Fibroblast of lung (primary cell): ENCODE measurements at regions not wholly inside any gene's neighbourhood (a gene's known extent, or its start where the extent isn't known, plus 50 kb on each side); places are given as distances from the start of the nearest gene placed in this dataset.

Source experiments
- DNase-seq, 2 donors: peaks; one replicate each; pipeline versions ENCODE4 v3.0.0 to v3.0.0-alpha.2; 2010; ENCODE audit warnings: low read depth in 2 of 2
- H2AFZ ChIP-seq: 2 replicates; pipeline ENCODE4 v1.5.1; 2012; ENCODE audit warnings: low read length, control low read depth, inconsistent platforms
- H3K27ac ChIP-seq: 2 replicates; pipeline ENCODE4 v1.5.1; 2011; ENCODE audit warnings: low read length, control low read depth; ENCODE audit not compliant: insufficient read depth
- H3K27me3 ChIP-seq: 2 replicates; pipeline ENCODE4 v1.5.1; 2011; ENCODE audit warnings: mild to moderate bottlenecking, low read length; ENCODE audit not compliant: control insufficient read depth, insufficient read depth
- H3K36me3 ChIP-seq: 2 replicates; pipeline ENCODE4 v1.5.1; 2011; ENCODE audit warnings: low read length; ENCODE audit not compliant: control insufficient read depth, insufficient read depth
- H3K4me1 ChIP-seq: 2 replicates; pipeline ENCODE4 v1.5.1; 2011; ENCODE audit warnings: low read length; ENCODE audit not compliant: control insufficient read depth, insufficient read depth; ENCODE audit errors: extremely low read depth
- H3K4me2 ChIP-seq: 2 replicates; pipeline ENCODE4 v1.5.1; 2011; ENCODE audit warnings: low read length, control low read depth; ENCODE audit not compliant: insufficient read depth; ENCODE audit errors: extremely low read depth
- H3K4me3 ChIP-seq, 4 experiments: fragments of 200-600 bp in 1 of 4; sonication (generic) in 1 of 4; replicated peaks in 1 of 4; 2 replicates each; pipeline ENCODE4 v1.5.1; 2011 to 2016; ENCODE audit warnings: low read length in 4 of 4, low read depth in 3 of 4, mild to moderate bottlenecking in 3 of 4, control low read depth in 2 of 4, inconsistent platforms in 1 of 4, mixed read lengths in 1 of 4; ENCODE audit not compliant: insufficient read depth in 1 of 4; ENCODE audit errors: control extremely low read depth in 1 of 4
- H3K79me2 ChIP-seq: 2 replicates; pipeline ENCODE4 v1.5.1; 2012; ENCODE audit warnings: mild to moderate bottlenecking, low read length, inconsistent platforms; ENCODE audit not compliant: control insufficient read depth, insufficient read depth
- H3K9ac ChIP-seq: 2 replicates; pipeline ENCODE4 v1.5.1; 2011; ENCODE audit warnings: mild to moderate bottlenecking, low read length, control low read depth; ENCODE audit not compliant: insufficient read depth
- H3K9me3 ChIP-seq: 2 replicates; pipeline ENCODE4 v1.5.1; 2012; ENCODE audit warnings: low read depth, low read length; ENCODE audit not compliant: control insufficient read depth, insufficient read depth
- H4K20me1 ChIP-seq: 2 replicates; pipeline ENCODE4 v1.5.1; 2011; ENCODE audit warnings: low read length; ENCODE audit not compliant: control insufficient read depth, insufficient read depth; ENCODE audit errors: extremely low read depth
- CTCF ChIP-seq, 2 donors: IDR thresholded peaks in 1 of 2; conservative IDR thresholded peaks in 1 of 2; 1 replicate in 1 of 2; 2 replicates in 1 of 2; pipeline ENCODE4 v1.5.1; 2011 to 2012; ENCODE audit warnings: low read length in 2 of 2, control low read depth in 1 of 2, inconsistent platforms in 1 of 2, low read depth in 1 of 2, mild to moderate bottlenecking in 1 of 2
- EZH2 ChIP-seq: IDR thresholded peaks from 2 replicates; pipeline ENCODE4 v1.5.1; 2012; ENCODE audit warnings: low read length, control low read depth, mild to moderate bottlenecking; ENCODE audit errors: missing control alignments

GRCh38 chr12:45623221-45623620 is 106.3 kb upstream of the ARID2 start:
- no peaks in the 10 kb centered on the region for H3K4me1 ChIP-seq
- H4K20me1 ChIP-seq: no peaks in the 10 kb centered on the region
- no peak for TF ChIP-seq CTCF (conservative IDR thresholded peaks at IDR 0.05 in 1 of 2, IDR thresholded peaks at IDR 0.05 in 1 of 2; ENCODE audit: low read depth in 1 of 2, low read length in 2 of 2)
- no peak for TF ChIP-seq EZH2
- no peaks in the 10 kb centered on the region for H3K27me3 ChIP-seq
- no peak overlapping the region for H3K4me2 ChIP-seq
- no peak overlapping the region for H3K27ac ChIP-seq
- H3K9ac ChIP-seq: no peak overlapping the region
- no peak overlapping the region for H2AFZ ChIP-seq
- H3K79me2 ChIP-seq: no peaks in the 10 kb centered on the region
- DNase-seq: no peak
- no peaks in the 10 kb centered on the region for H3K9me3 ChIP-seq
- no peaks in the 10 kb centered on the region for H3K36me3 ChIP-seq
- no peak overlapping the region for H3K4me3 ChIP-seq

- no peak overlapping the region for H3K4me3 ChIP-seq
- H3K4me1 ChIP-seq: no peaks in the 10 kb centered on the region
- H3K9me3 ChIP-seq: no peaks in the 10 kb centered on the region
- no peaks in the 10 kb centered on the region for H3K79me2 ChIP-seq
- no peak for TF ChIP-seq EZH2
- TF ChIP-seq CTCF (conservative IDR thresholded peaks at IDR 0.05 in 1 of 2, IDR thresholded peaks at IDR 0.05 in 1 of 2; ENCODE audit: low read depth in 1 of 2, low read length in 2 of 2): no peak
- H3K9ac ChIP-seq: no peak overlapping the region
- H3K27me3 ChIP-seq: no peaks in the 10 kb centered on the region
- no peaks in the 10 kb centered on the region for H3K36me3 ChIP-seq
- no peak overlapping the region for H3K27ac ChIP-seq
- H3K4me2 ChIP-seq: no peak overlapping the region
- H2AFZ ChIP-seq: no peak overlapping the region
- no peak for DNase-seq
- no peaks in the 10 kb centered on the region for H4K20me1 ChIP-seq
Observed at GRCh38 chr12:45623940-45624339, 105.6 kb upstream of the ARID2 start.

GRCh38 chr12:45626965-45627364 is 102.5 kb upstream of the ARID2 start:
- H2AFZ ChIP-seq: no peak overlapping the region
- no peak overlapping the region for H3K9ac ChIP-seq
- no peaks in the 10 kb centered on the region for H3K9me3 ChIP-seq
- no peak overlapping the region for H3K4me3 ChIP-seq
- H3K36me3 ChIP-seq: no peaks in the 10 kb centered on the region
- no peaks in the 10 kb centered on the region for H3K79me2 ChIP-seq
- DNase-seq: no peak
- H3K4me1 ChIP-seq: no peaks in the 10 kb centered on the region
- H3K27me3 ChIP-seq: no peaks in the 10 kb centered on the region
- H4K20me1 ChIP-seq: no peaks in the 10 kb centered on the region
- no peak overlapping the region for H3K4me2 ChIP-seq
- no peak for TF ChIP-seq CTCF (conservative IDR thresholded peaks at IDR 0.05 in 1 of 2, IDR thresholded peaks at IDR 0.05 in 1 of 2; ENCODE audit: low read depth in 1 of 2, low read length in 2 of 2)
- TF ChIP-seq EZH2: no peak
- H3K27ac ChIP-seq: no peak overlapping the region
